GM23338 (cell line): ENCODE measurements at regions not wholly inside any gene's neighbourhood (a gene's known extent, or its start where the extent isn't known, plus 50 kb on each side); places are given as distances from the start of the nearest gene placed in this dataset.

Experiments
- ATAC-seq: fragments of 200-7000 bp; cut with Tn5 transposase; 3 replicates; pipeline ENCODE4 v1.9.1; 2020
- DNase-seq: peaks from one replicate; pipeline ENCODE4 v3.0.0-alpha.2; 2015; ENCODE audit warnings: low spot score
- H2AFZ ChIP-seq: fragments of 200-600 bp; sonication (generic); 2 replicates; pipeline ENCODE4 v1.8.0; 2016; ENCODE audit warnings: antibody characterized with exemption, mild to moderate bottlenecking, moderate library complexity
- H3F3A ChIP-seq: fragments of 200-600 bp; sonication (generic); replicated peaks from 2 replicates; pipeline ENCODE4 v1.8.0; 2017; ENCODE audit warnings: antibody characterized with exemption, mixed run types, low read depth
- H3K27ac ChIP-seq: fragments of 200-600 bp; sonication (generic); 2 replicates; pipeline ENCODE4 v1.6.1; 2016; ENCODE audit warnings: low read depth
- H3K27me3 ChIP-seq: fragments of 200-600 bp; sonication (generic); 2 replicates; pipeline ENCODE4 v1.8.0; 2016; ENCODE audit warnings: mild to moderate bottlenecking, mixed run types, moderate library complexity; ENCODE audit not compliant: insufficient read depth
- H3K36me3 ChIP-seq: fragments of 200-600 bp; sonication (generic); 2 replicates; pipeline ENCODE4 v1.8.0; 2016; ENCODE audit warnings: mild to moderate bottlenecking; ENCODE audit not compliant: insufficient read depth
- H3K4me1 ChIP-seq: fragments of 200-600 bp; sonication (generic); 2 replicates; pipeline ENCODE4 v1.8.0; 2016; ENCODE audit warnings: mild to moderate bottlenecking, moderate library complexity; ENCODE audit not compliant: insufficient read depth
- H3K4me2 ChIP-seq: fragments of 200-600 bp; sonication (generic); 2 replicates; pipeline ENCODE4 v1.7.1; 2017; ENCODE audit warnings: mixed run types
- H3K4me3 ChIP-seq: fragments of 200-600 bp; sonication (generic); 2 replicates; pipeline ENCODE4 v1.6.1; 2016; ENCODE audit warnings: mixed run types
- H3K79me2 ChIP-seq: fragments of 200-600 bp; sonication (generic); replicated peaks from 2 replicates; pipeline ENCODE4 v1.8.0; 2017; ENCODE audit warnings: mild to moderate bottlenecking; ENCODE audit not compliant: insufficient read depth
- H3K9me2 ChIP-seq: fragments of 200-600 bp; sonication (generic); 2 replicates; pipeline ENCODE4 v1.8.0; 2017; ENCODE audit not compliant: insufficient read depth
- H4K20me1 ChIP-seq: fragments of 200-600 bp; sonication (generic); replicated peaks from 2 replicates; pipeline ENCODE4 v1.8.0; 2017; ENCODE audit warnings: mild to moderate bottlenecking; ENCODE audit not compliant: insufficient read depth
- H3K27ac Mint-ChIP-seq: 2 replicates; pipeline ENCODE4 v1.8.0; 2020; ENCODE audit warnings: inconsistent platforms, mild to moderate bottlenecking, moderate library complexity, mixed read lengths
- H3K27me3 Mint-ChIP-seq: 3 replicates; pipeline ENCODE4 v1.8.0; 2022; ENCODE audit warnings: low read depth, mild to moderate bottlenecking, moderate library complexity, mixed read lengths, inconsistent platforms; ENCODE audit not compliant: insufficient read depth, poor library complexity
- H3K36me3 Mint-ChIP-seq: 3 replicates; pipeline ENCODE4 v1.8.0; 2021; ENCODE audit warnings: low read depth, mild to moderate bottlenecking, inconsistent platforms, moderate library complexity, mixed read lengths
- H3K4me1 Mint-ChIP-seq: 3 replicates; pipeline ENCODE4 v1.8.0; 2020; ENCODE audit warnings: mild to moderate bottlenecking, inconsistent platforms, mixed read lengths
- H3K4me3 Mint-ChIP-seq: 3 replicates; pipeline ENCODE4 v1.8.0; 2021; ENCODE audit warnings: moderate library complexity, mild to moderate bottlenecking, inconsistent platforms, mixed read lengths
- H3K9me3 Mint-ChIP-seq: 3 replicates; pipeline ENCODE4 v1.8.0; 2020; ENCODE audit warnings: moderate library complexity, mild to moderate bottlenecking, inconsistent platforms, mixed read lengths
- CREB1 ChIP-seq: fragments of 250-450 bp; sonication (Bioruptor Pico); IDR thresholded peaks from 2 replicates; pipeline ENCODE4 v1.5.0; 2020; ENCODE audit warnings: low read depth, mild to moderate bottlenecking, moderate library complexity
- CTCF ChIP-seq, 2 experiments: fragments of 200-600 bp in 1 of 2; sonication (generic) in 1 of 2; conservative IDR thresholded peaks; 2 replicates each; pipeline versions ENCODE4 v1.5.1 to v1.6.1; 2016 to 2017; ENCODE audit warnings: antibody characterized with exemption in 2 of 2, low read depth in 2 of 2, mild to moderate bottlenecking in 2 of 2, moderate library complexity in 1 of 2
- EZH2phosphoT487 ChIP-seq: fragments of 200-600 bp; sonication (generic); IDR thresholded peaks from one replicate; pipeline ENCODE4 v1.8.1; 2018; ENCODE audit warnings: antibody characterized with exemption; ENCODE audit not compliant: unreplicated experiment
- NANOG ChIP-seq: IDR thresholded peaks from 2 replicates; pipeline ENCODE4 v1.6.1; 2016; ENCODE audit warnings: antibody characterized with exemption, borderline replicate concordance
- TF ChIP-seq, protein P1 (sequence below): fragments of 250-450 bp; sonication (Bioruptor Pico); IDR thresholded peaks from 2 replicates; pipeline ENCODE4 v1.5.0; 2020; ENCODE audit warnings: mild to moderate bottlenecking, moderate library complexity
- TF ChIP-seq, protein P2 (sequence below): IDR thresholded peaks from 2 replicates; pipeline ENCODE4 v1.6.1; 2016; ENCODE audit warnings: antibody characterized with exemption

- peaks cover 4% of the 10 kb centered on the region; the same call in 2 of the 3 replicates for H3K4me1 Mint-ChIP-seq
- Histone ChIP-seq H3K27ac (no peak overlapping the region), H3K9me2 (no peaks in the 10 kb centered on the region), H3K27me3 (no peaks in the 10 kb centered on the region), H3K79me2 (no peaks in the 10 kb centered on the region), H4K20me1 (no peaks in the 10 kb centered on the region), H3F3A (no peaks in the 10 kb centered on the region), H3K4me2 (no peak overlapping the region), H2AFZ (peak overlapping the region; percentile 88), H3K4me3 (no peak overlapping the region), H3K4me1 (no peaks in the 10 kb centered on the region), H3K36me3 (no peaks in the 10 kb centered on the region)
- ATAC-seq, result peak; percentile 95
- no peaks in the 10 kb centered on the region for H3K36me3 Mint-ChIP-seq
- peaks cover 9% of the 10 kb centered on the region for H3K27me3 Mint-ChIP-seq
- DNase-seq, result peak; percentile 83
- TF ChIP-seq, protein P1, sequence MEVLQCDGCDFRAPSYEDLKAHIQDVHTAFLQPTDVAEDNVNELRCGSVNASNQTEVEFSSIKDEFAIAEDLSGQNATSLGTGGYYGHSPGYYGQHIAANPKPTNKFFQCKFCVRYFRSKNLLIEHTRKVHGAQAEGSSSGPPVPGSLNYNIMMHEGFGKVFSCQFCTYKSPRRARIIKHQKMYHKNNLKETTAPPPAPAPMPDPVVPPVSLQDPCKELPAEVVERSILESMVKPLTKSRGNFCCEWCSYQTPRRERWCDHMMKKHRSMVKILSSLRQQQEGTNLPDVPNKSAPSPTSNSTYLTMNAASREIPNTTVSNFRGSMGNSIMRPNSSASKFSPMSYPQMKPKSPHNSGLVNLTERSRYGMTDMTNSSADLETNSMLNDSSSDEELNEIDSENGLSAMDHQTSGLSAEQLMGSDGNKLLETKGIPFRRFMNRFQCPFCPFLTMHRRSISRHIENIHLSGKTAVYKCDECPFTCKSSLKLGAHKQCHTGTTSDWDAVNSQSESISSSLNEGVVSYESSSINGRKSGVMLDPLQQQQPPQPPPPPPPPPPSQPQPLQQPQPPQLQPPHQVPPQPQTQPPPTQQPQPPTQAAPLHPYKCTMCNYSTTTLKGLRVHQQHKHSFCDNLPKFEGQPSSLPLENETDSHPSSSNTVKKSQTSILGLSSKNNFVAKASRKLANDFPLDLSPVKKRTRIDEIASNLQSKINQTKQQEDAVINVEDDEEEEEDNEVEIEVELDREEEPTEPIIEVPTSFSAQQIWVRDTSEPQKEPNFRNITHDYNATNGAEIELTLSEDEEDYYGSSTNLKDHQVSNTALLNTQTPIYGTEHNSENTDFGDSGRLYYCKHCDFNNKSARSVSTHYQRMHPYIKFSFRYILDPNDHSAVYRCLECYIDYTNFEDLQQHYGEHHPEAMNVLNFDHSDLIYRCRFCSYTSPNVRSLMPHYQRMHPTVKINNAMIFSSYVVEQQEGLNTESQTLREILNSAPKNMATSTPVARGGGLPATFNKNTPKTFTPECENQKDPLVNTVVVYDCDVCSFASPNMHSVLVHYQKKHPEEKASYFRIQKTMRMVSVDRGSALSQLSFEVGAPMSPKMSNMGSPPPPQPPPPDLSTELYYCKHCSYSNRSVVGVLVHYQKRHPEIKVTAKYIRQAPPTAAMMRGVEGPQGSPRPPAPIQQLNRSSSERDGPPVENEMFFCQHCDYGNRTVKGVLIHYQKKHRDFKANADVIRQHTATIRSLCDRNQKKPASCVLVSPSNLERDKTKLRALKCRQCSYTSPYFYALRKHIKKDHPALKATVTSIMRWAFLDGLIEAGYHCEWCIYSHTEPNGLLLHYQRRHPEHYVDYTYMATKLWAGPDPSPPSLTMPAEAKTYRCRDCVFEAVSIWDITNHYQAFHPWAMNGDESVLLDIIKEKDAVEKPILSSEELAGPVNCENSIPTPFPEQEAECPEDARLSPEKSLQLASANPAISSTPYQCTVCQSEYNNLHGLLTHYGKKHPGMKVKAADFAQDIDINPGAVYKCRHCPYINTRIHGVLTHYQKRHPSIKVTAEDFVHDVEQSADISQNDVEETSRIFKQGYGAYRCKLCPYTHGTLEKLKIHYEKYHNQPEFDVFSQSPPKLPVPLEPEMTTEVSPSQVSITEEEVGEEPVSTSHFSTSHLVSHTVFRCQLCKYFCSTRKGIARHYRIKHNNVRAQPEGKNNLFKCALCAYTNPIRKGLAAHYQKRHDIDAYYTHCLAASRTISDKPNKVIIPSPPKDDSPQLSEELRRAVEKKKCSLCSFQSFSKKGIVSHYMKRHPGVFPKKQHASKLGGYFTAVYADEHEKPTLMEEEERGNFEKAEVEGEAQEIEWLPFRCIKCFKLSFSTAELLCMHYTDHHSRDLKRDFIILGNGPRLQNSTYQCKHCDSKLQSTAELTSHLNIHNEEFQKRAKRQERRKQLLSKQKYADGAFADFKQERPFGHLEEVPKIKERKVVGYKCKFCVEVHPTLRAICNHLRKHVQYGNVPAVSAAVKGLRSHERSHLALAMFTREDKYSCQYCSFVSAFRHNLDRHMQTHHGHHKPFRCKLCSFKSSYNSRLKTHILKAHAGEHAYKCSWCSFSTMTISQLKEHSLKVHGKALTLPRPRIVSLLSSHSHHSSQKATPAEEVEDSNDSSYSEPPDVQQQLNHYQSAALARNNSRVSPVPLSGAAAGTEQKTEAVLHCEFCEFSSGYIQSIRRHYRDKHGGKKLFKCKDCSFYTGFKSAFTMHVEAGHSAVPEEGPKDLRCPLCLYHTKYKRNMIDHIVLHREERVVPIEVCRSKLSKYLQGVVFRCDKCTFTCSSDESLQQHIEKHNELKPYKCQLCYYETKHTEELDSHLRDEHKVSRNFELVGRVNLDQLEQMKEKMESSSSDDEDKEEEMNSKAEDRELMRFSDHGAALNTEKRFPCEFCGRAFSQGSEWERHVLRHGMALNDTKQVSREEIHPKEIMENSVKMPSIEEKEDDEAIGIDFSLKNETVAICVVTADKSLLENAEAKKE (CRISPR knock-in tag), result no peak
- peak; percentile 65 to 79 for TF ChIP-seq CTCF (conservative IDR thresholded peaks at IDR 0.05; ENCODE audit: low read depth in 2 of 2)
- no peak overlapping the region for H3K4me3 Mint-ChIP-seq
- peak overlapping the region; percentile 71; the same call in 1 of the 2 replicates for H3K27ac Mint-ChIP-seq
- peaks cover 5% of the 10 kb centered on the region; the same call in 2 of the 3 replicates for H3K9me3 Mint-ChIP-seq
Observed at GRCh38 chr1:29698033-29698432, 461.7 kb downstream of the PTPRU start.

DNA sequence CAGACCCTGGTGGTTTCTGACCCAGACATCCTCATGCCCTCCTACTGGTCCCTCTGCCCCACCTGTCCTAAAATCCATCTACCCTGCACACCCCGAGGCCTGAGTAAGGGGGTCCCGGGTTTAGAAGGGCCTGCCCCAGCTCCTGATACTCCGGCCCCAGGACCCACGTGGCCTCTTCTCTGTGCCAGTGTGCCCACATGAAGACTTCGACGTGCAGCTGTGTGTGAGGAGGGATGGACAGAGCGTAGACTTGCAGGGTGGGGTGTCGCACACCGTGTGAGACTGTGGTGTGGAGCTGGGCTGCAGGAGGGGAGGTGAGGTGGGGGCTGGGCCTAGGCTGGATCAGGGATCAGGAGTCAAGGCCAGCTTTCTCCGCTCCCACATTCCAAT, 461.1 kb downstream of the PTPRU start:
- Histone ChIP-seq H4K20me1 (no peaks in the 10 kb centered on the region), H3K4me3 (no peak overlapping the region), H3K4me2 (no peak overlapping the region), H3K4me1 (no peaks in the 10 kb centered on the region), H3K36me3 (no peaks in the 10 kb centered on the region), H3K27me3 (no peaks in the 10 kb centered on the region), H3K27ac (no peak overlapping the region), H3K79me2 (no peaks in the 10 kb centered on the region), H3F3A (no peaks in the 10 kb centered on the region), H3K9me2 (no peaks in the 10 kb centered on the region), H2AFZ (peak overlapping the region; percentile 88)
- Mint-ChIP-seq H3K4me3 (no peak overlapping the region), H3K9me3 (peaks cover 5% of the 10 kb centered on the region; the same call in 2 of the 3 replicates), H3K4me1 (peaks cover 4% of the 10 kb centered on the region; the same call in 2 of the 3 replicates), H3K27me3 (peaks cover 9% of the 10 kb centered on the region), H3K27ac (no peak overlapping the region), H3K36me3 (no peaks in the 10 kb centered on the region)
- no peak for ATAC-seq
- DNase-seq, result no peak
- TF ChIP-seq NANOG, result no peak
- TF ChIP-seq EZH2phosphoT487, result no peak
- no peak for TF ChIP-seq CTCF (conservative IDR thresholded peaks at IDR 0.05; ENCODE audit: low read depth in 2 of 2)
- TF ChIP-seq, protein P2, sequence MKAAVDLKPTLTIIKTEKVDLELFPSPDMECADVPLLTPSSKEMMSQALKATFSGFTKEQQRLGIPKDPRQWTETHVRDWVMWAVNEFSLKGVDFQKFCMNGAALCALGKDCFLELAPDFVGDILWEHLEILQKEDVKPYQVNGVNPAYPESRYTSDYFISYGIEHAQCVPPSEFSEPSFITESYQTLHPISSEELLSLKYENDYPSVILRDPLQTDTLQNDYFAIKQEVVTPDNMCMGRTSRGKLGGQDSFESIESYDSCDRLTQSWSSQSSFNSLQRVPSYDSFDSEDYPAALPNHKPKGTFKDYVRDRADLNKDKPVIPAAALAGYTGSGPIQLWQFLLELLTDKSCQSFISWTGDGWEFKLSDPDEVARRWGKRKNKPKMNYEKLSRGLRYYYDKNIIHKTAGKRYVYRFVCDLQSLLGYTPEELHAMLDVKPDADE, result no peak
- TF ChIP-seq CREB1 (CRISPR knock-in tag), result no peak
